H1 (cell line): ENCODE measurements at regions not wholly inside any gene's neighbourhood (a gene's known extent, or its start where the extent isn't known, plus 50 kb on each side); places are given as distances from the start of the nearest gene placed in this dataset.

Source experiments
- SUZ12 ChIP-seq: fragments of 200-600 bp; sonication (generic); IDR thresholded peaks from 2 replicates; pipeline ENCODE4 v1.6.1; 2012; ENCODE audit warnings: mild to moderate bottlenecking, inconsistent platforms, low read length, moderate library complexity, mixed read lengths

- no peak for TF ChIP-seq SUZ12
Observed at GRCh38 chr6:4518506-4518905, 257.7 kb upstream of the CDYL start (continued).
